Esophagus muscularis mucosa (tissue), 4 donors: ENCODE measurements at regions not wholly inside any gene's neighbourhood (a gene's known extent, or its start where the extent isn't known, plus 50 kb on each side); places are given as distances from the start of the nearest gene placed in this dataset.

Experiments used
- EP300 ChIP-seq: sonication (generic); formaldehyde crosslinking; IDR thresholded peaks from one replicate; pipeline ENCODE4 v1.6.1; 2017; ENCODE audit warnings: antibody characterized with exemption
- POLR2A ChIP-seq: fragments of 450-650 bp; IDR thresholded peaks from one replicate; pipeline ENCODE4 v1.6.1; 2017; ENCODE audit warnings: antibody characterized with exemption, moderate library complexity, mild to moderate bottlenecking, low read depth
- POLR2AphosphoS5 ChIP-seq, 2 donors: sonication (generic); formaldehyde crosslinking; IDR thresholded peaks; one replicate each; pipeline ENCODE4 v1.6.1; 2017; ENCODE audit warnings: antibody characterized with exemption in 2 of 2
- TF ChIP-seq, protein P1 (sequence below), 3 experiments: fragments of 200-600 bp in 2 of 3; fragments of 450-650 bp in 1 of 3; sonication (generic) in 2 of 3; IDR thresholded peaks; one replicate each; pipeline ENCODE4 v1.5.1; 2017 to 2019; ENCODE audit warnings: antibody characterized with exemption in 3 of 3, mild to moderate bottlenecking in 2 of 3, moderate library complexity in 1 of 3

DNA sequence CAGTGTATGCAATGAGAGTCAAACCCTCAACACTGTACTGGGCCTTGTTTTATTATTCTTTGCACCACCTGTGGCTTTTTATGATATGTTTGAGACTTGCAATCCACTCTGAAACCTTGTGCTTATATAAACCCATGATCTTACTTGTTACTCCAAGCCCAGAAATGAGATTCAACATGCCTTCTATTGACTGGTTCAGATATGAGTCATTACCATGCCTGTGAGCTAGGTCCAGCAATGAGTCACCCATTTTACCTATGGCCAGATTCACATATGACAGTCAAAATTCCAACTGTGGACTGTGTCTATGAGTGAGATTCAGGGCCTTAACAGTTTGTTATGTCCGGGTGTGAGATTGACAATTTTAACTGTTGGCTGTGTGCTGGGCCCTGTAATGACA lies 1846.1 kb downstream of the TP53TG3F start:
- TF ChIP-seq, protein P1, sequence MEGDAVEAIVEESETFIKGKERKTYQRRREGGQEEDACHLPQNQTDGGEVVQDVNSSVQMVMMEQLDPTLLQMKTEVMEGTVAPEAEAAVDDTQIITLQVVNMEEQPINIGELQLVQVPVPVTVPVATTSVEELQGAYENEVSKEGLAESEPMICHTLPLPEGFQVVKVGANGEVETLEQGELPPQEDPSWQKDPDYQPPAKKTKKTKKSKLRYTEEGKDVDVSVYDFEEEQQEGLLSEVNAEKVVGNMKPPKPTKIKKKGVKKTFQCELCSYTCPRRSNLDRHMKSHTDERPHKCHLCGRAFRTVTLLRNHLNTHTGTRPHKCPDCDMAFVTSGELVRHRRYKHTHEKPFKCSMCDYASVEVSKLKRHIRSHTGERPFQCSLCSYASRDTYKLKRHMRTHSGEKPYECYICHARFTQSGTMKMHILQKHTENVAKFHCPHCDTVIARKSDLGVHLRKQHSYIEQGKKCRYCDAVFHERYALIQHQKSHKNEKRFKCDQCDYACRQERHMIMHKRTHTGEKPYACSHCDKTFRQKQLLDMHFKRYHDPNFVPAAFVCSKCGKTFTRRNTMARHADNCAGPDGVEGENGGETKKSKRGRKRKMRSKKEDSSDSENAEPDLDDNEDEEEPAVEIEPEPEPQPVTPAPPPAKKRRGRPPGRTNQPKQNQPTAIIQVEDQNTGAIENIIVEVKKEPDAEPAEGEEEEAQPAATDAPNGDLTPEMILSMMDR (IDR thresholded peaks at IDR 0.05), result no peak
- TF ChIP-seq EP300, result no peak
- no peak for TF ChIP-seq POLR2A
- no peak for TF ChIP-seq POLR2AphosphoS5 (IDR thresholded peaks at IDR 0.05)
